ENCODE measurements at regions not wholly inside any gene's neighbourhood (a gene's known extent, or its start where the extent isn't known, plus 50 kb on each side); places are given as distances from the start of the nearest gene placed in this dataset.

GRCh38 chr14:85131226-85131922 is 398.6 kb upstream of the FLRT2 start:
- Histone ChIP-seq H3K36me3 (ENCODE audit: control insufficient read depth, insufficient read depth, low read length) (no peaks in the 10 kb centered on the region), H3K27me3 (ENCODE audit: control insufficient read depth, insufficient read depth, low read length) (no peaks in the 10 kb centered on the region), H3K4me3 (ENCODE audit: low read depth, low read length) (no peak overlapping the region)
- no peak for DNase-seq (ENCODE audit: low read depth)
- peak; percentile 28 for TF ChIP-seq CTCF (IDR thresholded peaks at IDR 0.05; ENCODE audit: insufficient read depth, low read length, poor library complexity, severe bottlenecking)

GRCh38 chr14:85142982-85143381 is 387.0 kb upstream of the FLRT2 start:
- H3K4me3 ChIP-seq (ENCODE audit: low read depth, low read length) = no peak overlapping the region
- TF ChIP-seq CTCF (IDR thresholded peaks at IDR 0.05; ENCODE audit: insufficient read depth, low read length, poor library complexity, severe bottlenecking) = no peak
- no peaks in the 10 kb centered on the region for H3K36me3 ChIP-seq (ENCODE audit: control insufficient read depth, insufficient read depth, low read length)
- H3K27me3 ChIP-seq (ENCODE audit: control insufficient read depth, insufficient read depth, low read length) = no peaks in the 10 kb centered on the region
- no peak for DNase-seq (ENCODE audit: low read depth)

- Histone ChIP-seq H3K4me3 (ENCODE audit: low read depth, low read length) (no peak overlapping the region), H3K36me3 (ENCODE audit: control insufficient read depth, insufficient read depth, low read length) (no peaks in the 10 kb centered on the region), H3K27me3 (ENCODE audit: control insufficient read depth, insufficient read depth, low read length) (no peaks in the 10 kb centered on the region)
- DNase-seq (ENCODE audit: low read depth) = no peak
- TF ChIP-seq CTCF (IDR thresholded peaks at IDR 0.05; ENCODE audit: insufficient read depth, low read length, poor library complexity, severe bottlenecking) = no peak
Measured at GRCh38 chr14:85146779-85147178, 383.2 kb upstream of the FLRT2 start.

- H3K27me3 ChIP-seq (ENCODE audit: control insufficient read depth, insufficient read depth, low read length) = no peaks in the 10 kb centered on the region
- TF ChIP-seq CTCF (IDR thresholded peaks at IDR 0.05; ENCODE audit: insufficient read depth, low read length, poor library complexity, severe bottlenecking) = no peak
- no peak for DNase-seq (ENCODE audit: low read depth)
- H3K36me3 ChIP-seq (ENCODE audit: control insufficient read depth, insufficient read depth, low read length) = no peaks in the 10 kb centered on the region
- H3K4me3 ChIP-seq (ENCODE audit: low read depth, low read length) = no peak overlapping the region
Measured at GRCh38 chr14:85150166-85150565, 379.8 kb upstream of the FLRT2 start.

- H3K4me3 ChIP-seq (ENCODE audit: low read depth, low read length) = no peak overlapping the region
- no peak for TF ChIP-seq CTCF (IDR thresholded peaks at IDR 0.05; ENCODE audit: insufficient read depth, low read length, poor library complexity, severe bottlenecking)
Measured at GRCh38 chr14:85154714-85155113, 375.2 kb upstream of the FLRT2 start.

GRCh38 chr14:85156319-85156718 is 373.6 kb upstream of the FLRT2 start:
- H3K4me3 ChIP-seq (ENCODE audit: low read depth, low read length) = no peak overlapping the region
- no peaks in the 10 kb centered on the region for H3K27me3 ChIP-seq (ENCODE audit: control insufficient read depth, insufficient read depth, low read length)
- DNase-seq (ENCODE audit: low read depth) = no peak
- no peak for TF ChIP-seq CTCF (IDR thresholded peaks at IDR 0.05; ENCODE audit: insufficient read depth, low read length, poor library complexity, severe bottlenecking)
- H3K36me3 ChIP-seq (ENCODE audit: control insufficient read depth, insufficient read depth, low read length) = no peaks in the 10 kb centered on the region

More at GRCh38 chr14:85154714-85155113, 375.2 kb upstream of the FLRT2 start:
- Histone ChIP-seq H3K27me3 (ENCODE audit: control insufficient read depth, insufficient read depth, low read length) (no peaks in the 10 kb centered on the region), H3K36me3 (ENCODE audit: control insufficient read depth, insufficient read depth, low read length) (no peaks in the 10 kb centered on the region)
- no peak for DNase-seq (ENCODE audit: low read depth)

All from kidney epithelial cell (primary cell).